ENCODE measurements at regions not wholly inside any gene's neighbourhood (a gene's known extent, or its start where the extent isn't known, plus 50 kb on each side); places are given as distances from the start of the nearest gene placed in this dataset.

DNA sequence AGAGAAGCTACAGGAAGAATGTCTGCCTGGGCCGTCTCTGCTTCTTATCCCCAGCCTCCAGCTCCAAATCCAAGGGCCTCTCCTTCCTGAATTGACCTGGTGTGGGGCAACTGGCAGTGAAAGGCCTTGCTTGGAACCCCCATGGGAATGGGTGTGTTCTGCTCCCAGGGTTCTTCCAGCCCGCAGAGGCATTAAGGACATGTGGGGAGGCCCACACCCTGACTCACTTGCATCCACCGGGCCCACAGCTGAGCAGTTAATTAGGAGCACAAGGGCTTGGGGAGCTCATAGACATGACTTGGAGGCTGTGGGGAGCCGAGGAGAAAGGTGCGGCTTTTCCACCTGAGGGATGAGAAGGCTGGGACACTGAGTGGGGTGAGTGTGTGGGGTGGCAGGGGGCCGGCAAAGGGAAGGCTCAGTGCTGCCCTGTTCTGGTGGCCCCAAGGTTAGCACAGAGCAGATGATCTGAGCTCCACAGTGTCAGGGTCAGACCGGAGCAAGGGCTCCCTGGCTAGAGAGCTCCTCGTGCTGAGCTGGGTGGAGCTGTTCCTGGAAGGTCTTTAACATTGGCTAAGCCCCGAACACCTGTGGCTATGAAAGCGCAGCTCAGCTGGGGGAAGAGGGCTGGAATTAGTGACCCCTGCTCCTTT, 64.5 kb upstream of the NECTIN1 start:
- no peak for DNase-seq (ENCODE audit: low spot score)

- DNase-seq (ENCODE audit: low spot score) = no peak
Measured at GRCh38 chr11:119791701-119792151, 62.7 kb upstream of the NECTIN1 start.

GRCh38 chr11:119791047-119791446, 62.0 kb upstream of the NECTIN1 start:
- DNase-seq (ENCODE audit: low spot score) = no peak

DNA sequence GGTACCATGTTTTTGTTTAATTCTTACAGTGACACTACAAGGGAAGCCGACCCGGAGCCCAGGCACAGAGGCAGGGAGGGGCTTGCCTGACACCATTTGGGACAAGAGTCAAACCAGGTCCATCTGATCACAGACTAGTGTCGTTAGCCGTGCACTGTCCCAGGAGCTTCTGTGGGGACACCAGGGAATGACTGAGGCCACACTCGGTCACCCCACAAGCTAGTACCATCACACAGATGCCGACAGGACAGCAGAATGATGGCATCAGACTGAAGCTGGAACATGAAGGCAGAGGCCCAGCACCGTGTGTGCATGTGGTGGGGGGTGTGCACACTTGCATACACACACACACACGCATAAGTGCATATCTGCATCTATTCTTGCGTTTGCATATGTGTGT, 61.5 kb upstream of the NECTIN1 start:
- no peak for DNase-seq (ENCODE audit: low spot score)

- no peak for DNase-seq (ENCODE audit: low spot score)
Measured at GRCh38 chr11:119789766-119790407, 60.9 kb upstream of the NECTIN1 start.

- no peak for DNase-seq (ENCODE audit: low spot score)
Measured at GRCh38 chr11:119788911-119789560, 60.0 kb upstream of the NECTIN1 start.

DNA sequence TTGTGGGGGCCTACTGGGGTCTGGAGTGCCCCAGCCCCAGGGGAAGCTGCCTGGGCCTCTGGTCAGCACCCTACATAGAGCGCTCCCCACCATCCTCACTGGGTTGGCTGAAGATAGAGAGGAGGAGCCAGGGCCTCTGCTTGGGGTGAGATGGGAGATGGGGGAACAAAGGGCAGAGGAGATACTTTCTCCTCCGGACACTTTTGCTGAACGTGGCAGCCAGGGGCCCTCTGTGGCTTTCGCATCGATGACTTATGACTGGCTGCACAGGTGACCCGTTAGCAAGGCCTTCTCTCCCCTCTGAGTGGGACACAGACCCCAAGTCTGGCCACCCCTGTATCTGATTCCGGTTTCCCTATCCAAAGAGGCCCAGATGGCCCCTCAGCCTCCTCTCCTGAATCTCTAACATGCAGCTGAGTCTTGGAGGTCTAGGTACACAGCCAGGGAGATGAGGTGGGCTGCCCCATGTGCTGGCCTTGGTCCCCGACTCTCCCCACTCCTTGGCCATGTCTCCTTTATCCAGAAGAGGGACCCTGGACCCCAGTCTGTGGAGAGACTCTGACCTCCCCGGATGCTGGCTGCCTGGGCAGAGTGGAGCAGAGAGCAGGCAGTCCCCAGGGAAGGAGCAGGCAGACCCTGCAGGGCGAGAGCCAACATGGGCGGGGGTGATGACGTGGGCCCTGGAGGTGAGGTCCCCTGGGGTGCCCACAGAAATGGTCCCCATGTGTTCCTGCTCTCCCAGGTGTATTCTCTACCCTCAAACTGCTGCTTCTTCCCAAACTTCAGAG, 59.3 kb upstream of the NECTIN1 start:
- DNase-seq (ENCODE audit: low spot score) = no peak

DNA sequence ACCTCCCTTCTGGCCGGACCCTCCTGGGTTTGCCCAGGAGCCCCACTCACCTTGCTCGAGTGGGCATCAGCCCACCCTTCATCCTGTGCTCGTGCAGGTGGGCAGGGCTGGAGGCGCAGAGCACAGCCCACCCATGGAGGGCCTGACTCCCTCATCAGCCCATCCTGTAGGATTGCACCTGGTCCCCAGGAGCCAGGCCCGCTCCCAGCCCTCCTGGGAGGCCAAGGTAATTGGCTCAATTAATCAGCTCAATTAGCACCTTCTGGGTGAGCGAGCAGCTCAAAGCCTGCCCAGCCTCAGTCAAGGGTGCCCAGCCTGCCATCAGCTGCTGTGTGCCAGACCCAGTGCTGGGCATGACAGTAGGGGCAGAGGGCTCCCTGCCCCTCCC, 58.1 kb upstream of the NECTIN1 start:
- DNase-seq (ENCODE audit: low spot score) = no peak

DNA sequence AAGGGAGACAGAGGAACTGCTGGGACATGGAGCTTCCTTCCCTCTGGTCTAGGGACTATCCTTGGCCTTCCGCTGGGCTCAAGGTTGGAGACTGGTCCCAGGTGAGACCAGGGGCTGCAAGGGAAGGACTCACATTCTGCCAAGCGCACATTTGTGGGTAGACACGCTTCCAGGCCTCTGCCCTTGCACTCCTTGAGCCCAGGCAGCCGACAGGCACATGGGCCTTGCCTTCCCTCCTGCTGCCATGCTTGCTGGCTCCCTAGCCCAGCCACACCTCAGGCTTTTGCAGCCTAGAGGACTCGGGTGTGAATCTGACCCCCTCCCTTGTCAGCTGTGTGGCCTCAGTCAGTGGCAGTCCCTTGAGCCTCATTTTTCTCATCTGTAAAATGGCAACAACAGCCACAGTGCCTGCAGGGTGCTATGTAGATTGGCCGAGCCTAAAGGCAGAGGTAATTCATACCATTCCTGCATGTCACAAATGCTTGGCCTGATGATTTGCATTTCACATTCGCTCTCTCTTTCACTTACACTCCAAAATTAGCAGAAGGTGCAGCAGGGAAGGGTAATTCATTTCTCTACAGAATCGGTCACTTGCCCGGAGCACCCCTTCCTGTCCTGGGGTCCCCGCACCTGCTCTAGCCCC, 57.6 kb upstream of the NECTIN1 start:
- no peak for DNase-seq (ENCODE audit: low spot score)

- DNase-seq (ENCODE audit: low spot score) = no peak
Measured at GRCh38 chr11:119785131-119785530, 56.1 kb upstream of the NECTIN1 start.

GRCh38 chr11:119784421-119784820, 55.4 kb upstream of the NECTIN1 start:
- DNase-seq (ENCODE audit: low spot score) = no peak

DNA sequence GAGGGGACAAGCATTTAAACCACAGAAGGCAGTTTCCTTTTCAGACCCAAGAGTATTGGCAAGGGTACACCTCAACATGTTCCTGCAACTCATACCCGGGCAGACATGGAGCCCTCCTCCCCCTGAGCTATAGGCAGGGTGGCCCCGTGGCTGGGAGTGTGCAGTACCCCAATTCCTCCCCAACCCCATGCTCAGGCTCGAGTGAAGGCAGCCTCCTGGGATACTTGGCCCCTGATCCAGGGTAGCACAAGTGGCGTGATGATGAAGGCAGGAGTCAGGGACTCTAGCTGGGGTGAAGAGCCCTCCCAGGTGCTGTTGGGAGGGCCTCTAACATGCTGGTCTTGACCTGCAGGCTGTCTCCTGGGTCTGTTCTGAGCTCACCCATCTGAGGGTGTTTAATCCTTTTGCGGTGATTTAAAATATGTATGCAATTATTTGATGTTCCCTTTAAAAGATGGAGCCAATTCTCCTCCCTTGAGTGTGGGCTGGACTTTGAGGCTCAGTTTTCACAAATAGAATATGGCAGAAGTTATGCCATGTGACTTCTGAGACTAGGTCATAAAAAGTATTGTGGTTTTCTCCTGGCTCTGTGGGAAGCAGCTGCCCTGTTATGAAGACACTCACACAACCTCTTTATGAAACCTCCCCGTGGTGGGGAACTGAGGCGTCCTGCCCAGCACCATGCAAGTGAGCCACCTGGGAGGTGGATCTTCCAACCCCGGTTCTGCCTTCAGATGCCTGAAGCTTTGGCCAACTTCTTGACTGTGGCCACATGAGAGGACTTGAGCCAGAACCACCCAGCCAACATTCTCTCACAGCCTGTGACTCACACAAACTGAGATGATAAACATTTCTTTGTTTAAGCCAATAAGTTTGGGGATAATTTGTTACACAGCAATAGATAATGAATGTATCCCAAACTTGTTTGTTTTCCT, 54.7 kb upstream of the NECTIN1 start:
- DNase-seq (ENCODE audit: low spot score) = no peak

GRCh38 chr11:119782739-119783072, 53.7 kb upstream of the NECTIN1 start:
- no peak for DNase-seq (ENCODE audit: low spot score)

GRCh38 chr11:119782006-119782738, 53.2 kb upstream of the NECTIN1 start:
- no peak for DNase-seq (ENCODE audit: low spot score)

DNA sequence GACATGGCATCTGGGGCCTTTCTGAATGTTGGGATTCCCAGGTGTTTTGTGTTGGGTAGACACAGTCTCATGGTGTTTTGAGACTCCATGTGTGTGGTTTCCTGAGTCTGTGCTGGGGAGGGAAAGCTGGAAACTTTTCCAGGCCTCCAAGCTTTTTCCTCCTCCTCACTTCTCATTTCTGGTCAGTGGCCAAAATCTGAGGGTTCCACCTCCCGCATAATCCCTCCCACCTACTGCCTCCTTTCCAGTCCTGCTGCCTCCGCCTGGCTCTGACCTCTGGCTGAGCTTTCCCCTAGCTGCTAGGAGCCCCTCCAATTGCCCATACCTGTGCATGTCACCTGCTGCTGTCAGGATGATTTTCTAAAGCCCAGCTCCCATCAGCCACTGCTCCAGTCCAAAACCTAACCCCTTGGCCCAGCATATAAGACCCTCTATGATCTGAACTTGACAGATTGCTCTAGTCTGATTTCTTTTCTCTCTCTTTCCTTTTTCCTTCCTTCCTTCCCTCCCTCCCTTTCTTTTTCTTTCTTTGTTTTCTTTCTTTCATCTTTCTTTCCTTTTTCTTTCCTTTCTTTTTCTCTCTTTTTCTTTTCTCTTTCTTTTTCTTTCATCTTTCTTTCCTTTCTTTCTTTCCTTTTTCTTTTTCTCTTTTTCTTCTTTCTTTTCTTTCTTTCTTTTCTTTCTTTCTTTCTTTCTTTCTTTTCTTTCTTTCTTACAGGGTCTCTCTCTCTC, 51.4 kb upstream of the NECTIN1 start:
- no peak for DNase-seq (ENCODE audit: low spot score)

DNA sequence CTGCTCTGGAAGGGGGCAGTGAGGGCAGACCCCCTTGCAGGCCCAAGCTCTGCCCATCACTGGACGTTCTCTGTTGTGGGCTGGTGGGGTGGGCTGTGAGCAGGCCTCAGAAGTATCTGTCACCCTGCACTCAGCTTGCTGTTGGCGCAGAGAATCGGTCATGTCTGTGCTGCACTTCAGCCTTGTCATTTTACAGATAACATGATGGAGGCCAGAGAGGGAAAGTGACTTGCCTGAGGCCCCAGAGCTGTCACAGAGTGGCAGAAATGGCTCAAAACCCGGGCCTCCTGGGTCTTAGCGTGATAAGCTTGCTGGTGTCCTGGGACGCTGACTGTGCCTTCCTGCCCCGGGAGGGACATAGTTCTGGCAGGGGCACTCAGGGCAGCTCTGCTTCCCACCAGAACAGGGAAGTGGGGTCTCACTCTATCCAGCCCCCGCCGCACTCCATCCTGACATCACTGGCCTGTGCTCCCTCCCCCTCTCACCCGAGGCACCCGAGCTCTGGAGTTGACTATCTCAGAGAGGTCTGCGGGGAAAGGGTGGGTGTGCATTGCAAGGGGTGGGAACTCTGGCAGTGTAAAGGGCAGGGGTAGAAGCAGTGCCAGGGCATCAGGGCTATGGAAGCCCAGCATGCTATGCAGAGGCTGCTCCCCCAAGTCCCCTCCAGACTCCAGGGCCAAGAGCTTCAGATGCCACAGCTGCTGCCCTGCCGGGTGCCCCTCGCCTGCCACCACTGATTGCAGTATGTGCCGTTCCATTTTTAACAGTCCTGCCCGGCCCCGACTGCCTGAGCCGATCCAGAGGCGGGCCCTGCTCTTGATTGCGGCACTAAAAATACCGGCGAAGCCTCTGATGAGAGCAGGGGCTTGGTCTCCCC, 50.4 kb upstream of the NECTIN1 start:
- no peak for DNase-seq (ENCODE audit: low spot score)

Measured in RKO (cell line).